VCaP (cell line): ENCODE measurements at regions not wholly inside any gene's neighbourhood (a gene's known extent, or its start where the extent isn't known, plus 50 kb on each side); places are given as distances from the start of the nearest gene placed in this dataset.

Experiments
- H3K27ac ChIP-seq: fragments of 450-650 bp; 2 replicates; pipeline ENCODE4 v1.5.1; 2017
- CTCF ChIP-seq: fragments of 450-650 bp; conservative IDR thresholded peaks from 2 replicates; pipeline ENCODE4 v1.5.1; 2017; ENCODE audit warnings: mild to moderate bottlenecking, moderate library complexity

GRCh38 chr11:91935120-91935519 lies 289.5 kb upstream of the FAT3 start:
- H3K27ac ChIP-seq = no peak overlapping the region
- no peak for TF ChIP-seq CTCF

- H3K27ac ChIP-seq = no peak overlapping the region
- TF ChIP-seq CTCF = no peak
These were observed 292.3 kb upstream of the FAT3 start for GRCh38 chr11:91932151-91932821.

GRCh38 chr11:91927448-91927847 lies 297.2 kb upstream of the FAT3 start:
- no peak overlapping the region for H3K27ac ChIP-seq
- no peak for TF ChIP-seq CTCF

GRCh38 chr11:91926965-91927364 lies 297.7 kb upstream of the FAT3 start:
- no peak overlapping the region for H3K27ac ChIP-seq
- TF ChIP-seq CTCF = no peak

GRCh38 chr11:91922846-91923245 lies 301.8 kb upstream of the FAT3 start:
- no peak for TF ChIP-seq CTCF

GRCh38 chr11:91921974-91922373 lies 302.6 kb upstream of the FAT3 start:
- no peak for TF ChIP-seq CTCF
- H3K27ac ChIP-seq = no peak overlapping the region

More at GRCh38 chr11:91922846-91923245, 301.8 kb upstream of the FAT3 start:
- H3K27ac ChIP-seq = no peak overlapping the region

- no peak overlapping the region for H3K27ac ChIP-seq
- TF ChIP-seq CTCF = no peak
These were observed 311.2 kb upstream of the FAT3 start for GRCh38 chr11:91913407-91913806.
